Renal cortex interstitium (tissue), 11 donors: ENCODE measurements at regions not wholly inside any gene's neighbourhood (a gene's known extent, or its start where the extent isn't known, plus 50 kb on each side); places are given as distances from the start of the nearest gene placed in this dataset.

Source experiments
- DNase-seq, 11 donors: peaks; one replicate each; pipeline ENCODE4 v3.0.0-alpha.2; 2013; ENCODE audit warnings: low read depth in 9 of 11, low spot score in 4 of 11; ENCODE audit errors: extremely low read depth in 1 of 11

DNA sequence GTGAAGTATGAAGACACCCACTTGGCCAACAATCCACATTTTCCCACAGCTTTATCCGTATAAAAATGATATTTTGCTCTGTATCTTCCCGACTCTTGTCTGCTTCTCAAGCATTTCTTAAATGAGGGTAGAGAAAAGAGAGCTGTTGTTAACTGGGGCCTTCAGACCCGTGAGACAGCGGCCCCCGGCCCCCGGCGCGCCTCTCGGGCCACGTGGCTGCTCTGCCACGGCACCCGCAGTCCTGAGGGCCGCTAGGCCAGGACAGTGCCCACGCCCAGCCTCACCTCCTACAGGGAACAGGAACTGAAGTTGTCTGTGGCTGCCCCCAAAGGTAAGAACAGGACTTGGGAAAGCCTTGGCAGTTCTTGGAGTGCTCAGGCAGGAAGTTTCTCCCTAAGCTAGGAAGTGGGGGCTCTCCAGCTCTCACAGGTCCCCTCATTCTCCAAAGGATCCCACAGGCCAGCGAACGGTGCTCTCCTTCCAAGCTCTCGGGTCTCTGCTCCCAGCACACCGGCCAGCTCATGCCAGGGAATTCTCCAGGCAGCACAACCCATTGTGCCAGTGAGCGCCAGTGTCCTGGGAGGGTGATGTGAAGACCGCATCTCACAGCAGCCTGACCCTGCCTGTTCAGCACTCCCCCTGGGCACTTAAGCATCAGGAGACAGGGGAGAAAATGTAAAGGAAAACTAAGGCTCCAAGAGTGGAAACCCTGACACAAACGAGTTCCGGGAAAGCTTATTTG, 230.3 kb upstream of the PFKP start:
- no peak for DNase-seq

DNA sequence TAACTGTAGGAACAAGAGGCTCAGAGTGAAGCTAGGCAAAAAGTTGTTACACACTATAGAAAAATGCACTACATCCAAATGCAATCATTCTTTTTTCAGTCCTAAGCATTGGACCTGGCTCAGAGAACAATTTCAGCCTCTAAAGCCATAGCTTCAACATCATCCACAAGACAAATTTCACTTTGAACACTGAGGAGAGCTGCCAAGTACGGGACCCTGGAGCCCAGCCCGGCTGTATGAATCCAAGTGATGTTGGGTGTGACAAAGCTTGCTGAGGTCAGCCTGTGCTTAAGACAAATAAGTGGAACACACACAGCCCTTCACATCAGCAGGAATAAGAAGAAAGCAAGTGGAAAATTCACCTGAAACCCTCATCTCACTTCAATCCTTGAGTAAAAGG, 233.1 kb upstream of the PFKP start:
- DNase-seq = no peak

- no peak for DNase-seq
Measured at GRCh38 chr10:2831509-2831908, 235.8 kb upstream of the PFKP start.

DNA sequence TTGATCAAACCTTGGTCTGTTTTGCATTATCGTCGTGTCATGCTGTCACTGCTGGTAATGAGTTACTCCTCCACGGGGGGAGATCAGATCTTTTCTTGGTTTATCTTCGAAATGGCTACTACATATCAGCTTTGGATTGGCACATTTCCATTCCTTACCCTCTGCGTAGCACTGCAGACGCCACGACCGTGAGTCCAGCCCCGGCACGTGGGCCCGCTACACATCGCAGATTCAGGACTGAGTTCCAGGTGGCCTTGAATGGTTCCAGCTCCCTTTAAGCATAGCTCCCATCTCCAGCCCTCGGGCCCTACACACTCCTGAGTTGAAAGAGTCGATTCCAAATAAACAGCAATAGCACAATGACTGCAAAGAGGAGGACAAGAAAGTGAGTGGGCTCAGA, 238.6 kb upstream of the PFKP start:
- DNase-seq = no peak

DNA sequence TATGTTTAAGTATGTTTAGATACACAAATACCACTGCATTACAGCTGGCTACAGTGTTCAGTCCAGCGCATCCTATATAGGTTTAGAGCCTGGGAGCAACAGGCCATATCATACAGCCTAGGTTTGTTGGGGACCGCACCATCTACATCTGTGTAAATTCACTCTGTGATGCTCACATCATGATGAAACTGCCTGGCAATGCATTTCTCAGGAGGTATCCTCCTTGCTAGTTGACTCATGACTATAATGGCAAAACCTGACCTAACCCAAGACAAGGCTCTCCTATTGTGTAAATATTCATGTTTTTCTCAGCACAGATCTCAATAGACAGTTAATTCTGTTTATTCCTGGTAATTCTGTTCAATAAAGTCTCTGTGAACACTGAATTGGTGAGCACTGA, 240.7 kb upstream of the PFKP start:
- no peak for DNase-seq

DNA sequence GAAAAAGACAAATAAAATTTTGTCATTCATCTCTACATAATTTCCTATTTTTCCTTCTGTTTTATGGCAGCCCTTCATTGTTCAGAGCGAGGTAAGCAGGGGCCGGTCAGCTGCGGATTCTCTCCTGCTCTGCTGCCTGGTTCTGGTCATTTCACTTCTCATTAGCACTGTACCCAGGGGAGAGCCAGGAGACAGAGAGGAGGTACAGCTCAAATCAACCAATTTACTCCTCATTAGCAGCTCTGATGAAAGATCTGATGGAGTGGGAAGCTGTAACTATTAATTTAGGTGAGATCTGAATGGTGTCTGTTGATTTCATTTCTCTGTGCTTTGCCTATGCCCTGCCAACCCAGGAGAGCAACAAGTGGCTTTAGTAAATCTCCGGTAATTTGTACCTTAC, 241.5 kb upstream of the PFKP start:
- no peak for DNase-seq

GRCh38 chr10:2817940-2818636, 249.3 kb upstream of the PFKP start:
- DNase-seq = no peak

DNA sequence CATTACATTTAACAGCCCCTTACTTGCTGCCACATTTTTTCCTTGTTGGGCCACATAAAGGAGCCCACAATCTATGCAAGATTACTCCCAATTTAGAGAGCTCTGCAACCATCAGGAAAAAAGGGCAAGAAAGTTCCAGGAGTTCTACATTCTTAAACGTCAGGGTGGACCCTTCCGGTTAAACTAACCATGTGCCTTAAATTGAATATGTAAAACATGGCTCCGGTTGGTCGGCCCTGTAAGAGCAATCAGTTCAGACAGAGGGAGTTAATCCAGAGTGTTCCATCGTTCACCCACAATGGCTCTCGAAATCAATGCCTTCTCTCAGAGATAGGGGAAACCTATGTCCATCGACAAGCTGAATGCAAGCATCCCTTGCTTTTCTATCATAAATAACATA, 253.7 kb upstream of the PFKP start:
- DNase-seq = no peak

DNA sequence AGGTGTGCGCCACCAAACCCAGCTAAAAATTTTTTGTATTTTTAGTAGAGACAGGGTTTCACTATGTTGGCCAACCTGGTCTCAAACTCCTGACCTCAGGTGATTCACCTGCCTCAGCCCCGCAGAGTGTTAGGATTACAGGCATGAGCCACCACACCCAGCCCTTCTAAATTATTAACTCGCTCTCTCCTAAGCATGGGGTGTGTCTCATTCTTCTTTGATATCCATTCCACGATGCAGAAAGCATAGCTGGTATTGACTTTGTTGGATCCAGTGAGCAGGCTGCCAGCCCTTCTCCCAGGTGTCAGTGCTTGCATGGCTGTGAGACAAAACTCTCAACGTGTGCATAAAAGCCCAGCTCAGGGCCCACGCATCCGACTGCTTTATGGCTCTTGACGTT, 254.1 kb upstream of the PFKP start:
- no peak for DNase-seq

DNA sequence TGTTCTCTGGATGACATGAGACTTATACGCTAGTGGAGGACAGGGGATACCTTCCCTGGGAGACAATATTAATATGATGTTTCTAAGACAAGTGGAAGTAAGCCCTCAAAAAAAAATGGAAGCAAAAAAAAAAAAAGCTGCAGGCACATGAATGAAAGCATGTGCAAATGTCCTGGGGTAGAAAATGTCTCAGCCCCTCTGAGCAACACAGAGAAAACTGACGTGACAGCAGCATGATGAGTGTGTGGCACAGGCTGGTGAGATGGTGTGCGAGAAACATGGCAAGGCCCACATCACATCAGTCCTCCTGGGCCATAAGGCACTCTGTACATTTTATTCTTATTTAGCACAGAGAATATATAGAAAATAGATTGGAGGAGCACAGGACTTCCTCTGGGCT, 254.7 kb upstream of the PFKP start:
- no peak for DNase-seq

- no peak for DNase-seq
Measured at GRCh38 chr10:2800178-2800577, 267.2 kb upstream of the PFKP start.

GRCh38 chr10:2798336-2799022, 268.9 kb upstream of the PFKP start:
- DNase-seq = no peak

DNA sequence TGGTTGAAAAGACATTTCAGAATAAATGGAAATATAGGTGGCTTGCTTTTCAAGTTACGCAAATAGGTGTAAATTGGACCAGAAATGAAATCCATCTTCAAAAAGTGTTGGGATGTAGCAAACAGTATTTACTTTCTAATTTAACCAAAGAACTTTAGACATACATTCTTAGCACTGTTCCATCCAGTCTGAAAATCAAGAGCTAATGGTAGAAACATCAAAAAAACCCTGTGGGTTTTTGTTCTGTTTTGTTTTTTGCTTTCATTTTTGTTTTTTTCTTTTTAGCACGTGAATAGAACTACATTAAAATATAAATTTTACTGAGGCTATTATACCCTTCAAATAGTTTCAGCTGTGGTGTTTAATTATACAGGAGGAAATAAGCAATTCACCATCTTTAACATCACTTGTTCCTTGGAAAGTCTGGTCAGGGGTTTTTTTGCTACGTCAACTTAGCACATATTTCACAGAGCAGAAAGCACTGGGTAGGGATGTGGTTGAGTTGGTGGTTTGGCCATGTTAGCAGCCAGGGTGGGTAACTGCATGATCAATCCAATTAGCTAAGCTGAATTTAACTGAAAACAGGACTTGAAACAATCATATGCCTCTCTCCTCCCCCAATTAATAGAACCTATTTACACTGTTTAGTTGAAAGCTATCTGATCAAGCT, 275.4 kb upstream of the PFKP start:
- DNase-seq = no peak

GRCh38 chr10:2790396-2791188, 276.8 kb upstream of the PFKP start:
- no peak for DNase-seq

DNA sequence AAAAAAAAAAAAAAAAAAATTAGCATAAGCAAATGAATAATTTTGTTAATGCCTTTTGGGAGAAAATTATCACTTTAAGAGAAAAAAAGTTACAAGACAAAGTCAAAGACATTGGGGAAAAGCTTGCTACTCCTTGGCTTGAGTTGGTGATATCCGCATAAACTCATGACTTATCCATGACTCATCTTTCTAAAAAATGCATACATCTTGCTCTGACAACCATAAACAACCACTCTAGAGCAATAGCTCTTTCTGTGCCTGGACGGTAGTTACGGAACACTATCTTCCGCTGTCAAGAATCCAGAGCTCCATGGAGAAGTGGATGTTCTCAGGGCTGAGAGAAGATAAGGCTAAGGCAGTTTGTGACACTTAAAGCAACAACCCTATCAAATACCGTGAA, 281.1 kb upstream of the PFKP start:
- no peak for DNase-seq

DNA sequence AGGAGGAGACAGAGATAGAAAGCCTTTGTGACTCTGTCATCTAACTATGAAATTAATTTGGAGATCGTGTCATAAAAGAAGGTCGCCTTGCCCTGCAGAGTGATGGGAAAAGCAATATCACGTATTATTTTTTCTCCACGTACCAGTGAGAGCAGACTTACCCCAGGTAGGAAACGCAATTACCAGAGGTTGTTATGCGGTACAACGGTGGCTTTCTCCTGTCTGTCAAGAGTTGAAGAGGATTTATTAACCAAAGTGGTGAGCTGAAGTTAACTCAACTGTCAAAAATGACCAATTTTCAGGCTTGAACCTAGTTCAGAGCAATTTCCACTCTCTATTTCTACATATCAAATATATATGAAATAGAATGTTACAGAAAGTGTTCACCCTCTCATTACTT, 282.6 kb upstream of the PFKP start:
- no peak for DNase-seq

DNA sequence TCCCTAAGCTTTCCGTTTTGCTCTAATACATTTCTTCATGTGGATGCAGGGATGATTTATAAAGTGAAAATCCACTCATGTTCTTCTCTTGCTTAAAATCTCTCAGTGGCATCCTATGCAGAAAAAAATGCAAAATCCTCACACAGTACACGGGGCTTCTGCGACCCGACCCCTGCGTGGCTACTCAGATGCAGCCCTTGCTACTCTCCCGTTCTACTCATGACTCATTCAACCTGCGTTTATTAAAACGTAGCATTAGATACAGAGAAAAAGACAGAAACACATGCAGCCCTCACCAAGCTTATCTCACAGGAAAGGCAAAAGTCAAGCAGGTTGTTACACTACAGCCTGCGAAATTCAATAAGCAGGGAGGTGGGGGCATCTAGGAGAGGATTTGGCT, 284.4 kb upstream of the PFKP start:
- no peak for DNase-seq

GRCh38 chr10:2782265-2782664, 285.1 kb upstream of the PFKP start:
- no peak for DNase-seq

DNA sequence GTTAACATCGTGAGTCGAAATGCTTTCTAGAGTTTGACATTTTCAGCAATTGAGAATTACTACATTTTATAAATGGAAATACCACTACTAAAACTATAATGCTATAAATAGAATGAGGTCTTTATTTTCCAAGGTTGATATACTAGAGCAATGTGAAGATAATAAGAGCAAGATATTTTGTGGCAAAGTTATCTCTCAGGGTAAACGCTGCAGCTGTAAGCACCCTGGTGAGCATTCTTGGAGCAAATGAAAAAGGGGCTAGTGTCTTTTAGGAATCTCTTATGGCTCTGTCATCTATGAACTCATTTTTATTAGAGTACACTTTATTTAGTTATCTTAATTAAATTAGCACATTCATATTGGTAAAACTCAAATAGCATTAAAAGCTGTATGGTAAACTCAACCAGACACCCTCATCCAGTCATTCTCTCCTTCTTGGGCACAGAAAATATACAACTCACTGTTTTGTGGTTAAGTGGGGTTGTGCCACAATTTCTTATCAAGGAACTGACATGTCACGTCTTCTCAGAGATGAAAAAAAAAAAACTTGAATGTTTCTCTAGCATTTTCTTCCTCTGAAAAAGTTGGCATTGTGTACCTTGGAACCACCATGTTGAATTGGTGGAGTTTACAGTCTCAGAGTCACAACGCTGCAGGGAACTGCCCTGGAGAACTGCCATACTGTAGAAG, 289.5 kb upstream of the PFKP start:
- no peak for DNase-seq
